SK-N-SH (cell line): ENCODE measurements at regions not wholly inside any gene's neighbourhood (a gene's known extent, or its start where the extent isn't known, plus 50 kb on each side); places are given as distances from the start of the nearest gene placed in this dataset.

ENCODE experiments used
- CTCF ChIP-seq: fragments of 200-600 bp; sonication (generic); IDR thresholded peaks from 2 replicates; pipeline ENCODE4 v1.6.1; 2017; ENCODE audit warnings: antibody characterized with exemption, mild to moderate bottlenecking, moderate library complexity
- EP300 ChIP-seq, 2 experiments: IDR thresholded peaks; 2 replicates each; pipeline versions ENCODE4 v1.4.0 to v1.6.1; 2012; ENCODE audit warnings: borderline replicate concordance in 1 of 2, low read depth in 1 of 2, low read length in 1 of 2
- EZH2phosphoT487 ChIP-seq: fragments of 200-600 bp; sonication (generic); IDR thresholded peaks from 2 replicates; pipeline ENCODE4 v1.6.1; 2017; ENCODE audit warnings: low read depth, mixed run types, mild to moderate bottlenecking, antibody characterized with exemption, moderate library complexity, borderline replicate concordance
- MEF2A ChIP-seq: IDR thresholded peaks from 2 replicates; pipeline ENCODE4 v1.4.0; 2012; ENCODE audit warnings: low read depth, borderline replicate concordance
- POLR2AphosphoS5 ChIP-seq: IDR thresholded peaks from 2 replicates; pipeline ENCODE4 v1.6.1; 2012; ENCODE audit warnings: low read depth, low read length
- RAD21 ChIP-seq: IDR thresholded peaks from 2 replicates; pipeline ENCODE4 v1.6.1; 2012; ENCODE audit warnings: mild to moderate bottlenecking, low read length
- RFX5 ChIP-seq: IDR thresholded peaks from 2 replicates; pipeline ENCODE4 v1.6.1; 2012; ENCODE audit warnings: mild to moderate bottlenecking, improper control_type of control experiment, low read length
- ZBTB33 ChIP-seq: IDR thresholded peaks from 2 replicates; pipeline ENCODE4 v1.4.0; 2012; ENCODE audit warnings: low read depth, borderline replicate concordance
- TF ChIP-seq, protein P1 (sequence below): IDR thresholded peaks from 2 replicates; pipeline ENCODE4 v1.6.1; 2012; ENCODE audit warnings: mild to moderate bottlenecking, low read depth, low read length, moderate library complexity
- TF ChIP-seq, protein P2 (sequence below): IDR thresholded peaks from 2 replicates; pipeline ENCODE4 v1.4.0; 2012; ENCODE audit warnings: low read depth, borderline replicate concordance

- TF ChIP-seq CTCF: no peak
- TF ChIP-seq RFX5: no peak
- TF ChIP-seq EP300 (IDR thresholded peaks at IDR 0.05; ENCODE audit: borderline replicate concordance in 1 of 2, low read depth in 1 of 2, low read length in 1 of 2): no peak
- TF ChIP-seq, protein P1, sequence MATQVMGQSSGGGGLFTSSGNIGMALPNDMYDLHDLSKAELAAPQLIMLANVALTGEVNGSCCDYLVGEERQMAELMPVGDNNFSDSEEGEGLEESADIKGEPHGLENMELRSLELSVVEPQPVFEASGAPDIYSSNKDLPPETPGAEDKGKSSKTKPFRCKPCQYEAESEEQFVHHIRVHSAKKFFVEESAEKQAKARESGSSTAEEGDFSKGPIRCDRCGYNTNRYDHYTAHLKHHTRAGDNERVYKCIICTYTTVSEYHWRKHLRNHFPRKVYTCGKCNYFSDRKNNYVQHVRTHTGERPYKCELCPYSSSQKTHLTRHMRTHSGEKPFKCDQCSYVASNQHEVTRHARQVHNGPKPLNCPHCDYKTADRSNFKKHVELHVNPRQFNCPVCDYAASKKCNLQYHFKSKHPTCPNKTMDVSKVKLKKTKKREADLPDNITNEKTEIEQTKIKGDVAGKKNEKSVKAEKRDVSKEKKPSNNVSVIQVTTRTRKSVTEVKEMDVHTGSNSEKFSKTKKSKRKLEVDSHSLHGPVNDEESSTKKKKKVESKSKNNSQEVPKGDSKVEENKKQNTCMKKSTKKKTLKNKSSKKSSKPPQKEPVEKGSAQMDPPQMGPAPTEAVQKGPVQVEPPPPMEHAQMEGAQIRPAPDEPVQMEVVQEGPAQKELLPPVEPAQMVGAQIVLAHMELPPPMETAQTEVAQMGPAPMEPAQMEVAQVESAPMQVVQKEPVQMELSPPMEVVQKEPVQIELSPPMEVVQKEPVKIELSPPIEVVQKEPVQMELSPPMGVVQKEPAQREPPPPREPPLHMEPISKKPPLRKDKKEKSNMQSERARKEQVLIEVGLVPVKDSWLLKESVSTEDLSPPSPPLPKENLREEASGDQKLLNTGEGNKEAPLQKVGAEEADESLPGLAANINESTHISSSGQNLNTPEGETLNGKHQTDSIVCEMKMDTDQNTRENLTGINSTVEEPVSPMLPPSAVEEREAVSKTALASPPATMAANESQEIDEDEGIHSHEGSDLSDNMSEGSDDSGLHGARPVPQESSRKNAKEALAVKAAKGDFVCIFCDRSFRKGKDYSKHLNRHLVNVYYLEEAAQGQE: no peak
- TF ChIP-seq POLR2AphosphoS5: no peak
- TF ChIP-seq ZBTB33: no peak
- TF ChIP-seq, protein P2, sequence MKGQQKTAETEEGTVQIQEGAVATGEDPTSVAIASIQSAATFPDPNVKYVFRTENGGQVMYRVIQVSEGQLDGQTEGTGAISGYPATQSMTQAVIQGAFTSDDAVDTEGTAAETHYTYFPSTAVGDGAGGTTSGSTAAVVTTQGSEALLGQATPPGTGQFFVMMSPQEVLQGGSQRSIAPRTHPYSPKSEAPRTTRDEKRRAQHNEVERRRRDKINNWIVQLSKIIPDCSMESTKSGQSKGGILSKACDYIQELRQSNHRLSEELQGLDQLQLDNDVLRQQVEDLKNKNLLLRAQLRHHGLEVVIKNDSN: no peak
- no peak for TF ChIP-seq MEF2A
- TF ChIP-seq EZH2phosphoT487: no peak
- no peak for TF ChIP-seq RAD21
These were observed 131.7 kb upstream of the NALF2 start for GRCh38 chrX:69372435-69372834.
